ENCODE measurements at regions not wholly inside any gene's neighbourhood (a gene's known extent, or its start where the extent isn't known, plus 50 kb on each side); places are given as distances from the start of the nearest gene placed in this dataset.

DNA sequence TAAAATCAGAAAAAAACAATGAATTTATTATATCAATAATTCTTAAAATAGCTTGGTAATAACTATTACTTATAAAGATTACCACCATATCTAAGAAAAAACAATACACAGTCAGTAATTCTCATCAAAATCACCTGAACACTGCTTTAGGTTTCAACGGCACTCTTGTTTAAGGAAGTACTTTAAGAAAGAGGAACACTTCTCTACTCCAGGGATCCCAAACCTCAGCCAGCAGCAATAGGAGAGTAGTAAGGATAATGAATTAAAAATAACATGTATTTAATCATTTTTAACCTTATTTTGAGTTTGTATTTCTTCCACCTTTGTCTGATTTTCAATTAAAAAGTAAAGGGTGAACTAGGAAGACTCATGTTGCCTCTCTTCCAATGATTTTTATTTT, 494.0 kb upstream of the NR2F2 start:
- TF ChIP-seq TAF1 (IDR thresholded peaks at IDR 0.05; ENCODE audit: low read depth, low read length) (no peak), CEBPB (IDR thresholded peaks at IDR 0.05; ENCODE audit: low read depth, low read length) (no peak), RNF2 (IDR thresholded peaks at IDR 0.05; ENCODE audit: borderline replicate concordance, low read depth, low read length, missing control alignments, poor library complexity, severe bottlenecking) (no peak)
- TF ChIP-seq, protein P1, sequence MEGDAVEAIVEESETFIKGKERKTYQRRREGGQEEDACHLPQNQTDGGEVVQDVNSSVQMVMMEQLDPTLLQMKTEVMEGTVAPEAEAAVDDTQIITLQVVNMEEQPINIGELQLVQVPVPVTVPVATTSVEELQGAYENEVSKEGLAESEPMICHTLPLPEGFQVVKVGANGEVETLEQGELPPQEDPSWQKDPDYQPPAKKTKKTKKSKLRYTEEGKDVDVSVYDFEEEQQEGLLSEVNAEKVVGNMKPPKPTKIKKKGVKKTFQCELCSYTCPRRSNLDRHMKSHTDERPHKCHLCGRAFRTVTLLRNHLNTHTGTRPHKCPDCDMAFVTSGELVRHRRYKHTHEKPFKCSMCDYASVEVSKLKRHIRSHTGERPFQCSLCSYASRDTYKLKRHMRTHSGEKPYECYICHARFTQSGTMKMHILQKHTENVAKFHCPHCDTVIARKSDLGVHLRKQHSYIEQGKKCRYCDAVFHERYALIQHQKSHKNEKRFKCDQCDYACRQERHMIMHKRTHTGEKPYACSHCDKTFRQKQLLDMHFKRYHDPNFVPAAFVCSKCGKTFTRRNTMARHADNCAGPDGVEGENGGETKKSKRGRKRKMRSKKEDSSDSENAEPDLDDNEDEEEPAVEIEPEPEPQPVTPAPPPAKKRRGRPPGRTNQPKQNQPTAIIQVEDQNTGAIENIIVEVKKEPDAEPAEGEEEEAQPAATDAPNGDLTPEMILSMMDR (IDR thresholded peaks at IDR 0.05; ENCODE audit: control extremely low read depth in 1 of 3, insufficient read depth in 1 of 3, low read depth in 1 of 3, low read length in 3 of 3), result no peak

Data from H1 (cell line).